ENCODE measurements at regions not wholly inside any gene's neighbourhood (a gene's known extent, or its start where the extent isn't known, plus 50 kb on each side); places are given as distances from the start of the nearest gene placed in this dataset.

GRCh38 chr11:131160846-131161245 is 209.6 kb upstream of the NTM start:
- Histone ChIP-seq H3K36me3 (ENCODE audit: insufficient read depth, low read length) (no peaks in the 10 kb centered on the region), H3K79me2 (ENCODE audit: insufficient read depth, low read length) (no peaks in the 10 kb centered on the region), H3K9me2 (ENCODE audit: low read depth, low read length) (no peaks in the 10 kb centered on the region), H3F3A (ENCODE audit: insufficient read depth, low read length) (no peaks in the 10 kb centered on the region), H3K9ac (ENCODE audit: low read length) (no peak overlapping the region), H3K9me3 (ENCODE audit: low read length) (no peaks in the 10 kb centered on the region), H3K4me2 (ENCODE audit: low read length) (no peak overlapping the region), H3K4me1 (ENCODE audit: insufficient read depth, low read length, severe bottlenecking) (no peaks in the 10 kb centered on the region), H3K27ac (ENCODE audit: low read depth, low read length, poor library complexity, severe bottlenecking) (no peak overlapping the region), H4K20me1 (ENCODE audit: insufficient read depth, low read length) (no peaks in the 10 kb centered on the region), H3K27me3 (ENCODE audit: insufficient read depth, low read length) (no peaks in the 10 kb centered on the region), H3K4me3 (ENCODE audit: low read depth, low read length, poor library complexity, severe bottlenecking) (no peak overlapping the region), H2AFZ (ENCODE audit: low read length) (no peak overlapping the region)
- TF ChIP-seq CTCF (IDR thresholded peaks at IDR 0.05; ENCODE audit: low read length) (no peak), EZH2 (IDR thresholded peaks at IDR 0.05; ENCODE audit: borderline replicate concordance, low read length) (no peak)

- H3K4me1 ChIP-seq (ENCODE audit: insufficient read depth, low read length, severe bottlenecking), result no peaks in the 10 kb centered on the region
- H3K9me2 ChIP-seq (ENCODE audit: low read depth, low read length), result no peaks in the 10 kb centered on the region
- H3K79me2 ChIP-seq (ENCODE audit: insufficient read depth, low read length), result no peaks in the 10 kb centered on the region
- H3K36me3 ChIP-seq (ENCODE audit: insufficient read depth, low read length), result no peaks in the 10 kb centered on the region
- H3K4me3 ChIP-seq (ENCODE audit: low read depth, low read length, poor library complexity, severe bottlenecking), result no peak overlapping the region
- no peak overlapping the region for H3K4me2 ChIP-seq (ENCODE audit: low read length)
- no peak overlapping the region for H3K27ac ChIP-seq (ENCODE audit: low read depth, low read length, poor library complexity, severe bottlenecking)
- H3K9ac ChIP-seq (ENCODE audit: low read length), result no peak overlapping the region
- TF ChIP-seq CTCF (IDR thresholded peaks at IDR 0.05; ENCODE audit: low read length) (no peak), EZH2 (IDR thresholded peaks at IDR 0.05; ENCODE audit: borderline replicate concordance, low read length) (no peak)
- no peaks in the 10 kb centered on the region for H3K27me3 ChIP-seq (ENCODE audit: insufficient read depth, low read length)
- H2AFZ ChIP-seq (ENCODE audit: low read length), result no peak overlapping the region
- no peaks in the 10 kb centered on the region for H3K9me3 ChIP-seq (ENCODE audit: low read length)
- H4K20me1 ChIP-seq (ENCODE audit: insufficient read depth, low read length), result no peaks in the 10 kb centered on the region
- no peaks in the 10 kb centered on the region for H3F3A ChIP-seq (ENCODE audit: insufficient read depth, low read length)
These were observed 206.8 kb upstream of the NTM start for GRCh38 chr11:131163613-131164012.

- Histone ChIP-seq H3K27ac (ENCODE audit: low read depth, low read length, poor library complexity, severe bottlenecking) (no peak overlapping the region), H3K9me2 (ENCODE audit: low read depth, low read length) (no peaks in the 10 kb centered on the region), H3K4me1 (ENCODE audit: insufficient read depth, low read length, severe bottlenecking) (no peaks in the 10 kb centered on the region), H3K27me3 (ENCODE audit: insufficient read depth, low read length) (no peaks in the 10 kb centered on the region), H3K79me2 (ENCODE audit: insufficient read depth, low read length) (no peaks in the 10 kb centered on the region), H3K4me2 (ENCODE audit: low read length) (no peak overlapping the region), H3F3A (ENCODE audit: insufficient read depth, low read length) (no peaks in the 10 kb centered on the region), H3K9ac (ENCODE audit: low read length) (no peak overlapping the region), H3K36me3 (ENCODE audit: insufficient read depth, low read length) (no peaks in the 10 kb centered on the region), H3K9me3 (ENCODE audit: low read length) (no peaks in the 10 kb centered on the region), H4K20me1 (ENCODE audit: insufficient read depth, low read length) (no peaks in the 10 kb centered on the region), H3K4me3 (ENCODE audit: low read depth, low read length, poor library complexity, severe bottlenecking) (no peak overlapping the region), H2AFZ (ENCODE audit: low read length) (no peak overlapping the region)
- TF ChIP-seq EZH2 (IDR thresholded peaks at IDR 0.05; ENCODE audit: borderline replicate concordance, low read length) (no peak), CTCF (IDR thresholded peaks at IDR 0.05; ENCODE audit: low read length) (no peak)
These were observed 205.4 kb upstream of the NTM start for GRCh38 chr11:131165036-131165435.

Measured in OCI-LY1 (cell line).